GM12875 (cell line): ENCODE measurements at regions not wholly inside any gene's neighbourhood (a gene's known extent, or its start where the extent isn't known, plus 50 kb on each side); places are given as distances from the start of the nearest gene placed in this dataset.

Source experiments
- H3K4me3 ChIP-seq: one replicate; pipeline ENCODE4 v1.5.1; 2011; ENCODE audit warnings: low read depth, low read length, control low read depth
- TF ChIP-seq, protein P1 (sequence below): IDR thresholded peaks from 2 replicates; pipeline ENCODE4 v1.5.1; 2011; ENCODE audit warnings: low read depth, mild to moderate bottlenecking, control low read depth, inconsistent platforms, low read length, moderate library complexity, borderline replicate concordance; ENCODE audit not compliant: insufficient read depth

- TF ChIP-seq, protein P1, sequence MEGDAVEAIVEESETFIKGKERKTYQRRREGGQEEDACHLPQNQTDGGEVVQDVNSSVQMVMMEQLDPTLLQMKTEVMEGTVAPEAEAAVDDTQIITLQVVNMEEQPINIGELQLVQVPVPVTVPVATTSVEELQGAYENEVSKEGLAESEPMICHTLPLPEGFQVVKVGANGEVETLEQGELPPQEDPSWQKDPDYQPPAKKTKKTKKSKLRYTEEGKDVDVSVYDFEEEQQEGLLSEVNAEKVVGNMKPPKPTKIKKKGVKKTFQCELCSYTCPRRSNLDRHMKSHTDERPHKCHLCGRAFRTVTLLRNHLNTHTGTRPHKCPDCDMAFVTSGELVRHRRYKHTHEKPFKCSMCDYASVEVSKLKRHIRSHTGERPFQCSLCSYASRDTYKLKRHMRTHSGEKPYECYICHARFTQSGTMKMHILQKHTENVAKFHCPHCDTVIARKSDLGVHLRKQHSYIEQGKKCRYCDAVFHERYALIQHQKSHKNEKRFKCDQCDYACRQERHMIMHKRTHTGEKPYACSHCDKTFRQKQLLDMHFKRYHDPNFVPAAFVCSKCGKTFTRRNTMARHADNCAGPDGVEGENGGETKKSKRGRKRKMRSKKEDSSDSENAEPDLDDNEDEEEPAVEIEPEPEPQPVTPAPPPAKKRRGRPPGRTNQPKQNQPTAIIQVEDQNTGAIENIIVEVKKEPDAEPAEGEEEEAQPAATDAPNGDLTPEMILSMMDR: no peak
- no peak overlapping the region for H3K4me3 ChIP-seq
Observed at GRCh38 chr3:124043023-124043422, 51.1 kb upstream of the ROPN1 start.

GRCh38 chr3:124044956-124045355 lies 53.0 kb upstream of the ROPN1 start:
- TF ChIP-seq, protein P1: no peak
- H3K4me3 ChIP-seq: no peak overlapping the region

- no peak overlapping the region for H3K4me3 ChIP-seq
- TF ChIP-seq, protein P1: no peak
Observed at GRCh38 chr3:124048967-124049798, 57.3 kb upstream of the ROPN1 start.

GRCh38 chr3:124051636-124052035 lies 59.7 kb upstream of the ROPN1 start:
- TF ChIP-seq, protein P1: no peak
- H3K4me3 ChIP-seq: no peak overlapping the region

- TF ChIP-seq, protein P1: no peak
- H3K4me3 ChIP-seq: no peak overlapping the region
Observed at GRCh38 chr3:124053871-124054270, 61.9 kb upstream of the ROPN1 start.

- no peak overlapping the region for H3K4me3 ChIP-seq
- TF ChIP-seq, protein P1: no peak
Observed at GRCh38 chr3:124056846-124057245, 64.9 kb upstream of the ROPN1 start.

DNA sequence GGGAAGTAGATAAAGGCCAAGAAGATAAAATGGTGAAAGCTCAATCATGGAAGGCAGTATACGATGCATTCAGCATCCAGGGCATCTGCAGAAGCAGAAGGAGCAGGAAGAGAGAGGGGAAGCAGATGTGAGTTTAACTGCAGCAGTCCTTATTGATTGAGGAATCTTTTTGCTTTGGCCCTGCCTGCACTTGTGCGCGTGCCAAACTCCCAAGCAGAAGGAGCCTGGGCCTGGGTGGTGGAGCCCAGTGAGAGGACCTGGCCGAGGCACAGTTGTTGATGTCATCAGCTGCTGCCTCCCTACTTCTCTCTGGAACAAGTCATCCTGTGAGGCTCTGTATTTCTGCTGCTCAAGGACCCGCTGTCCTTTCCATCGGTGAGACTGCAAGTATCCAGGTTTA lies 65.5 kb upstream of the ROPN1 start:
- H3K4me3 ChIP-seq: no peak overlapping the region
- TF ChIP-seq, protein P1: no peak
